BLaER1 (cell line): ENCODE measurements at regions not wholly inside any gene's neighbourhood (a gene's known extent, or its start where the extent isn't known, plus 50 kb on each side); places are given as distances from the start of the nearest gene placed in this dataset.

Experiments used
- H3K27ac ChIP-seq: shearing (Covaris generic); formaldehyde crosslinking; 2 replicates; pipeline ENCODE4 v1.8.1; 2022
- H3K27me3 ChIP-seq: shearing (Covaris generic); formaldehyde crosslinking; 2 replicates; pipeline ENCODE4 v1.8.1; 2022
- H3K36me3 ChIP-seq: shearing (Covaris generic); formaldehyde crosslinking; 2 replicates; pipeline ENCODE4 v1.8.1; 2022
- H3K4me1 ChIP-seq: shearing (Covaris generic); formaldehyde crosslinking; 2 replicates; pipeline ENCODE4 v1.8.1; 2022
- H3K4me2 ChIP-seq: shearing (Covaris generic); formaldehyde crosslinking; 2 replicates; pipeline ENCODE4 v1.8.1; 2022
- H3K4me3 ChIP-seq: shearing (Covaris generic); formaldehyde crosslinking; 2 replicates; pipeline ENCODE4 v1.8.1; 2022
- H3K9ac ChIP-seq: shearing (Covaris generic); formaldehyde crosslinking; 2 replicates; pipeline ENCODE4 v1.8.1; 2022
- H3K9me3 ChIP-seq: shearing (Covaris generic); formaldehyde crosslinking; 2 replicates; pipeline ENCODE4 v1.8.1; 2022
- H4K20me1 ChIP-seq: shearing (Covaris generic); formaldehyde crosslinking; 2 replicates; pipeline ENCODE4 v1.8.1; 2022
- Cebpa-rat ChIP-seq: shearing (Covaris generic); IDR thresholded peaks from 2 replicates; pipeline ENCODE4 v1.8.1; 2022

DNA sequence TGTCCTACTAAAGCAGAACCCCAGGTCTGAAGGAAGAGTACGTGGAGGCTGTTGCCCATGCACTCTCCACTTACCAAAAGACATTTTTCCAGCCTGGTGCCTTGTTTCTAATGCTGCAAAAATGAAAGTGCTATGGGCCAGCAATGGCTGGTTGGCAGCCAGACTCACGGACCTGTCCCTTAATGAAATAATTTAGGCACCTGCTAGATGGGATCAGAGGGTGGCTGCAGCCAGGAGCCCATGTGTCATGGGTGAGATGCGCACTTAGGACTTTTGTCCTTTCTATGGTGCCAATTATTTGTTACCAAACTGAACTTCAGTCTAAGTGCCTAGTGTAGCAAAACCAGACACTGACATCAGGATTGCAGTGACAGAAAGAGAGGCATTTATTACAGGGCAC, 276.3 kb downstream of the YTHDC2 start:
- TF ChIP-seq Cebpa-rat: no peak
- Histone ChIP-seq H3K9ac (no peak overlapping the region), H3K27ac (no peak overlapping the region), H3K36me3 (no peaks in the 10 kb centered on the region), H3K4me3 (no peak overlapping the region), H3K9me3 (no peaks in the 10 kb centered on the region), H4K20me1 (no peaks in the 10 kb centered on the region), H3K27me3 (no peaks in the 10 kb centered on the region), H3K4me2 (no peak overlapping the region), H3K4me1 (no peaks in the 10 kb centered on the region)

DNA sequence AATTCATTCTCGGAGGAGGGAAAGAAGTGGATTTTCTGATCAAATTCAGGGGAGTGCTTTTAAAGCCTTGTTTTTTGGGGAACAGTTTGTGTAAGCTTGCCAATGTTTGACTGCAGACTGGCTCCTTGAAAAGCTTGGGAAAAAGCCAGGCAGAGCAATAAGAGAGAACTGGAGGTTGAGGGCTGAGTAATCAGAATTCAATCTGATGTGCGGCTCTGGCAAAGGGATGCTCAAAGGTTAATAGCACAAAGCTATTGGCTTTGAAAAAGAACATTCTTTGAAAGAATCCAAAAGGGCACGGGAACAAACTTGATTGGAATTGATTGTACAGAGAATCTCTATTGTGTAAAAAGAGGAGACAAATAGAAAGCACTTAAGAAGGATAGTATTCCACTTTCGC, 279.3 kb downstream of the YTHDC2 start:
- Histone ChIP-seq H4K20me1 (no peaks in the 10 kb centered on the region), H3K9me3 (no peaks in the 10 kb centered on the region), H3K9ac (no peak overlapping the region), H3K36me3 (no peaks in the 10 kb centered on the region), H3K4me1 (no peaks in the 10 kb centered on the region), H3K4me3 (no peak overlapping the region), H3K27ac (no peak overlapping the region), H3K4me2 (no peak overlapping the region), H3K27me3 (no peaks in the 10 kb centered on the region)
- TF ChIP-seq Cebpa-rat: no peak

DNA sequence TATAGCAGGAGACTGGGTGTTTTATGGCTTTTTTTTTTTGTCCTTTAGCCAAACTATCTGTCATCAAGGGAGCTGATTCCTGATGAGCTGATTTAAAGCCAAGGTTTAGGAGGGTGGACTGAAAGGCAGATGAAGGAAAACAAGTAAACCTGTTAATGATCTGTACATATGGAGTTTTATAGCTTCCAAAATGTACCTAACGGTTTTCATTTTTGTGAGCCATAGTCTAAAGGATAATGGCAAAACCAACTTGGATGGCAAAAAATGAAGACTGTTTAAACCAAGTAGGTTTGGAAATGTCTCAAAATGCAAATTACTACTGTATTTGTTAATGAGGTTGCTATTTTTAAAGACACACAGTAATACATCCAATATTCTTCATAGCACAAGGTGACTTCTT, 281.5 kb downstream of the YTHDC2 start:
- Histone ChIP-seq H3K27me3 (no peaks in the 10 kb centered on the region), H3K27ac (no peak overlapping the region), H3K9ac (no peak overlapping the region), H3K9me3 (no peaks in the 10 kb centered on the region), H4K20me1 (no peaks in the 10 kb centered on the region), H3K36me3 (no peaks in the 10 kb centered on the region), H3K4me3 (no peak overlapping the region), H3K4me2 (no peak overlapping the region), H3K4me1 (no peaks in the 10 kb centered on the region)
- TF ChIP-seq Cebpa-rat: no peak

DNA sequence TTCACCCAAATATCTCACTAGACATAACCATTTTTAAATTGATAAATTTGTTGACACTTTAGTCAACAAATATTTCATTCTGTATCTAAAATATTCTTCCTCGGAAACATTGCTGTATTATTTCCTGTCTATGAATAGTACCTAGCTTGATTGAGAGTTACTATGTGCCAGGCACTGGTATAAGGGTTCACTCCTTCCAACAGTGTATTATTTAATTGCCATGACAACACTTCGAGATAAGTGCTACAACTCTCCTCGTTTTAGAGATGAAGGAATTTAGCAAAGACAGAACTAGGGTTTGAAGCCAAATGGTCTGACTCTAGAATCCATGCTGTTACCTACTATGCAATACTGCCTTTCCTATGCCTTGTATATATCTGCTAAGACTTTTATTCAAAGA, 287.2 kb downstream of the YTHDC2 start:
- TF ChIP-seq Cebpa-rat: no peak
- no peak overlapping the region for H3K4me3 ChIP-seq
- no peak overlapping the region for H3K4me2 ChIP-seq
- H3K9ac ChIP-seq: no peak overlapping the region
- H3K9me3 ChIP-seq: no peaks in the 10 kb centered on the region
- H4K20me1 ChIP-seq: no peaks in the 10 kb centered on the region
- H3K27me3 ChIP-seq: no peaks in the 10 kb centered on the region
- no peak overlapping the region for H3K27ac ChIP-seq
- H3K4me1 ChIP-seq: no peaks in the 10 kb centered on the region
- no peaks in the 10 kb centered on the region for H3K36me3 ChIP-seq

DNA sequence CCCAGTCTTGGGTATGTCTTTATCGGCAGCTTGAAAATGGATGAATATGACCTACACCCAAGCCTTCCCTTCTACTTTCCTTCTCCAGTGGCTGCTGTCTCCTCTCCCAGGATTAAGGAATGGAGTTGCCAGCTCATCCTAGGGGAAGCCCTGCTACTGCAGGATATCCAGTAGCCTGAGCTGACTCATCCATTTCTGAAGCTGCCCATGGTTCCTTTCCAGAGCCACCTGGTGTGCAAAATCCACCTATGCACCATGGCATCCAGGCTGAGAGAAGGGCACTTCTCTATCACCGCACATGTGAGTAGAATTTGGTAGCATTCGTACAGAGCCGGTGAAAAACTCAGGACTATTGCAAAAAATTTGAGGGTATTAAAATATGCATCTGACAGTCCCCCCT, 290.8 kb downstream of the YTHDC2 start:
- H3K27me3 ChIP-seq: no peaks in the 10 kb centered on the region
- no peak overlapping the region for H3K27ac ChIP-seq
- H3K4me2 ChIP-seq: no peak overlapping the region
- no peaks in the 10 kb centered on the region for H3K9me3 ChIP-seq
- H3K4me1 ChIP-seq: no peaks in the 10 kb centered on the region
- H3K36me3 ChIP-seq: no peaks in the 10 kb centered on the region
- no peak overlapping the region for H3K9ac ChIP-seq
- H4K20me1 ChIP-seq: no peaks in the 10 kb centered on the region
- TF ChIP-seq Cebpa-rat: no peak
- H3K4me3 ChIP-seq: no peak overlapping the region

DNA sequence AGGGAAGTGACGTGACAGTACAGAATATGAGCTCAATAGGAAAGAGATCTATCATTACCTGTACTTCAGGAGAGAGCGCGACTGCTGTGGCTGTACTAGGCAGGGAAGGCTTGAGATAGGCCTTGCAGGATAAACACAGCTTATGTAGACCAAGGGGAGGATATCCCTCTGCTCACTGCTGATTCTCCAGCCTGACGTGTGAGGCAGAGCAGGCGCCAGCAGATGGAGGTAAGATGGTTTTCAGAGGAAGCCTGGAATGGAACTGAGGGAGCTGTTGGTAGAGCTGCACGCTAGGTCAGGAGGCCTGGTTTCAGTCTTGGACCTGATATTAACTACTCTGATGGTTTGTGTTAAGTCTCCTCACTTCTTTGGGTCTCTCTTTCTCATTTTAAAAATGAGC, 291.4 kb downstream of the YTHDC2 start:
- Histone ChIP-seq H3K36me3 (no peaks in the 10 kb centered on the region), H3K27ac (no peak overlapping the region), H3K4me2 (no peak overlapping the region), H3K9ac (no peak overlapping the region), H3K27me3 (no peaks in the 10 kb centered on the region), H3K4me1 (no peaks in the 10 kb centered on the region), H3K4me3 (no peak overlapping the region), H3K9me3 (no peaks in the 10 kb centered on the region), H4K20me1 (no peaks in the 10 kb centered on the region)
- TF ChIP-seq Cebpa-rat: no peak

DNA sequence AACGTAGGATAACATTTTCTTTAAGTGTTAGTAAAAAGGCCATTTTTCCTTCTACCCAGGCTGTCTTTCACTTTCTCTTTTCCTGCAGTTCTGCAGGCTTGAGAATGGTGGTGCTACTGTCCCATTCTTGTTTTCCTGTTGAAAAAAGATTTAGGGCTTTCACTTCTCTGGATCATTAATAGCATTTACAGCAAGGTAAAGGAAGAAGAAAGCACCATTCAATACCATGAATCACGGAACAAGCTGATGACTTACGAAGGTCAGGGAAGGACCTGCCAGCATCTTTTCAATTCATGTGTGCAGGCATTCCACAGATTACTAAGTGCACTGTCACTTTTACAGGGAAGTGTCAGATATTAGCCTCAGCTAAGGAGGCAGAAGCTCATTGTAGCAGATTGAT, 292.8 kb downstream of the YTHDC2 start:
- H3K9me3 ChIP-seq: no peaks in the 10 kb centered on the region
- no peaks in the 10 kb centered on the region for H4K20me1 ChIP-seq
- no peak for TF ChIP-seq Cebpa-rat
- no peak overlapping the region for H3K4me3 ChIP-seq
- no peaks in the 10 kb centered on the region for H3K36me3 ChIP-seq
- H3K27ac ChIP-seq: no peak overlapping the region
- no peaks in the 10 kb centered on the region for H3K27me3 ChIP-seq
- no peak overlapping the region for H3K4me2 ChIP-seq
- no peak overlapping the region for H3K9ac ChIP-seq
- no peaks in the 10 kb centered on the region for H3K4me1 ChIP-seq

DNA sequence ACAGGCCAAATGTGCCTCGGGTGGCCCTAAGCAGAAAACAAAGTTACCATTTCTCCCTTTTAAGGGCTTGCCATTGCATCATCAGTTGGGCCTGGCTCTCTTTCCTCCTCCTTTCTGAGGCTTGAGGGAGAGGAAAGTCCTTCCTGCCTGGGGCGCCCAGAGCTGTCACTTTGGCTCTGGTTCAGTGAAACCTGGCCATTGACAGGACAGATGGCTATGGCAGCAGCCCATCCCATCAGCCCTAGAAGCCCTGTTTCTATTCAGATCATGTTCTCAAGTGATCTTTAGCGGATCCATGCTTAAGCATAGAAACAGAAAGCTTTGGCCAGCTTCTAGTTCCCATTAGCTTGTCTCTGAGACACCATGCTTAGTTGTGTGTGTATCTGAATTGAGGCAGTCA, 293.4 kb downstream of the YTHDC2 start:
- Histone ChIP-seq H3K4me2 (no peak overlapping the region), H3K4me3 (no peak overlapping the region)
- TF ChIP-seq Cebpa-rat: no peak

DNA sequence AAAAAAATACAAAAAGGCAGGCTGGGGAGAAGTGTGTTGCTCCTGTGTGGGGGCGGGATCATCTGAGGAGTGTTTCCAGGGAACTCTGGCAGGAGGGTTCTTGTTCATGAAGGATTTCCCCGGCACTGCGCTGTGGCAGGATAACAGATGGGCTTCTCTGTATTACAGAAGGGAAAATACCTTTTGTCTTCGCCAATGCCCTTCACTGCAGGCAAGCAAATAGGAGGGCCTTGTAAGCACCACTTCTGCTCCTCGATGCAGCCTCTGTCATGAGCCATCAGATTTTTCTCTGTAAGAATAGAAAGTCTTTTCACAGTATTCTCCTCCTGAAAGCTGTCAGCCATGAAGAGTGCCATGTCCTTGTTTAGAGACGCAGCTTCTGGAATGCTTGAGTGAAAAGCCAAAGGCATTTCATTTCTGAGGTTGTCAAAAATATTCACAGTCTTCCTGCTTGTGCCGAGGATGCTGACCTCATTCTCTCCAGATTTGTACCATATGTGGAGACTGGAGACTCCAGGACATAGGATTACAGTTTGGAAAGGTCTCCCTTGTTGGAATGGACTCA, 294.0 kb downstream of the YTHDC2 start:
- Histone ChIP-seq H3K4me2 (no peak overlapping the region), H3K4me3 (no peak overlapping the region), H3K4me1 (no peaks in the 10 kb centered on the region), H4K20me1 (no peaks in the 10 kb centered on the region), H3K36me3 (no peaks in the 10 kb centered on the region), H3K9ac (no peak overlapping the region), H3K27ac (no peak overlapping the region), H3K27me3 (no peaks in the 10 kb centered on the region), H3K9me3 (no peaks in the 10 kb centered on the region)
- TF ChIP-seq Cebpa-rat: no peak

More for the DNA sequence above, 293.4 kb downstream of the YTHDC2 start:
- no peaks in the 10 kb centered on the region for H4K20me1 ChIP-seq
- no peaks in the 10 kb centered on the region for H3K27me3 ChIP-seq
- H3K27ac ChIP-seq: no peak overlapping the region
- no peak overlapping the region for H3K9ac ChIP-seq
- no peaks in the 10 kb centered on the region for H3K9me3 ChIP-seq
- H3K4me1 ChIP-seq: no peaks in the 10 kb centered on the region
- H3K36me3 ChIP-seq: no peaks in the 10 kb centered on the region

DNA sequence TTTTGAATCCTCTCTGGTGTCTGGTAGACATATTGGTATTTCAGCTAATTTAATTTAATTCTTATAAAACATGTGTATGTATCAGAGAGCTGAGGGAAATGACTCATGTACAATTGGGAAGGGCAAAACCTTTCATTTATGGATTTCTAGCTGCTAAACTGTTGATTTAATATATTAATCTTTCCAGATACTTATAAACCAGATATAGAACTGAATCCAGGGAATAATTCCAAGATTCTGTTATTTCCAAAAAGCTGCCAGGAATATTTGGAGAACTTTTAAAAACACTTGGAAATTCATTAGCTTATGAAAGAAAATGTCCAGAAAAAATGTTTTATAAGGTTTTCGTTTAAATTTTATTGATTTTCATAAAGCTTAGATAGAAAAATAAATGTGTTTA, 295.5 kb downstream of the YTHDC2 start:
- no peaks in the 10 kb centered on the region for H3K4me1 ChIP-seq
- no peak for TF ChIP-seq Cebpa-rat
- no peak overlapping the region for H3K27ac ChIP-seq
- no peaks in the 10 kb centered on the region for H4K20me1 ChIP-seq
- no peaks in the 10 kb centered on the region for H3K36me3 ChIP-seq
- H3K27me3 ChIP-seq: no peaks in the 10 kb centered on the region
- no peaks in the 10 kb centered on the region for H3K9me3 ChIP-seq
- H3K9ac ChIP-seq: no peak overlapping the region
- H3K4me2 ChIP-seq: no peak overlapping the region
- no peak overlapping the region for H3K4me3 ChIP-seq

DNA sequence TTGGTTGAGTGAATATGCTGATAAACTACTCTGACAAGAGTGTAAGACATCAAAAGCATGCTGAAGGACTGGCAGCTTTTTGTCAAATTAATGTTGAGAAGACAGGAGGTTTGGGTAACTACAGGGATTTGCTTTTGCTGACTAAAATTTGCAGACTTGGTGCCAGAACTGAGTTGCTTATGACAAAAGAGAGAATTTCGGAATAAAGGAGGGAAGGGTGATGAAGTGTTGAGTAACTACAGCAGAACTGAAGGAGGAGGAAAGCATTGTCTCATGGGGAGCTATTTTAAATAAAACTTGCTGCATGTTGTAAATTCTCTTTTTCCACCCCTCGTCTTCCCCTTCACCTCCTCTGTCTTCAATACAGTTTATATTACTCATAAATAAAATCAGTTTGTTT, 296.1 kb downstream of the YTHDC2 start:
- Histone ChIP-seq H3K4me1 (no peaks in the 10 kb centered on the region), H3K27ac (no peak overlapping the region), H3K27me3 (no peaks in the 10 kb centered on the region), H3K9me3 (no peaks in the 10 kb centered on the region), H3K4me3 (no peak overlapping the region), H3K9ac (no peak overlapping the region), H3K4me2 (no peak overlapping the region), H4K20me1 (no peaks in the 10 kb centered on the region), H3K36me3 (no peaks in the 10 kb centered on the region)
- TF ChIP-seq Cebpa-rat: no peak
